Small intestine (tissue), 7 donors: ENCODE measurements at regions not wholly inside any gene's neighbourhood (a gene's known extent, or its start where the extent isn't known, plus 50 kb on each side); places are given as distances from the start of the nearest gene placed in this dataset.

ENCODE experiments used
- DNase-seq, 2 donors: peaks; one replicate each; pipeline versions ENCODE4 v3.0.0 to v3.0.0-alpha.2; 2013
- FAIRE-seq: peaks from 2 replicates; lab custom pipeline; 2012; peaks lifted over from hg19 to GRCh38; lab: Jason Lieb, UNC
- H3K27ac ChIP-seq, 3 donors: one replicate each; pipeline ENCODE4 v1.5.1; 2013; ENCODE audit warnings: low read length in 2 of 3, mild to moderate bottlenecking in 2 of 3, control low read depth in 1 of 3, inconsistent platforms in 1 of 3, low read depth in 1 of 3, moderate library complexity in 1 of 3
- H3K27me3 ChIP-seq, 3 donors: one replicate each; pipeline ENCODE4 v1.6.1; 2013; ENCODE audit warnings: low read length in 3 of 3, inconsistent platforms in 1 of 3; ENCODE audit not compliant: control insufficient read depth in 3 of 3, insufficient read depth in 3 of 3
- H3K36me3 ChIP-seq, 3 donors: one replicate each; pipeline ENCODE4 v1.6.1; 2013; ENCODE audit warnings: low read length in 3 of 3, inconsistent platforms in 1 of 3, low read depth in 1 of 3, mild to moderate bottlenecking in 1 of 3, moderate library complexity in 1 of 3; ENCODE audit not compliant: control insufficient read depth in 3 of 3, insufficient read depth in 2 of 3
- H3K4me1 ChIP-seq, 3 donors: one replicate each; pipeline ENCODE4 v1.6.1; 2013; ENCODE audit warnings: low read length in 2 of 3, inconsistent platforms in 1 of 3, low read depth in 1 of 3, mild to moderate bottlenecking in 1 of 3, moderate library complexity in 1 of 3; ENCODE audit not compliant: control insufficient read depth in 3 of 3, insufficient read depth in 2 of 3
- H3K4me3 ChIP-seq, 3 donors: one replicate each; pipeline ENCODE4 v1.5.1; 2013; ENCODE audit warnings: low read length in 3 of 3, control low read depth in 1 of 3, inconsistent platforms in 1 of 3, low read depth in 1 of 3, mild to moderate bottlenecking in 1 of 3, moderate library complexity in 1 of 3
- H3K9me3 ChIP-seq, 2 donors: one replicate each; pipeline ENCODE4 v1.6.1; 2013; ENCODE audit warnings: low read depth in 1 of 2, low read length in 1 of 2; ENCODE audit not compliant: control insufficient read depth in 2 of 2, insufficient read depth in 1 of 2
- WGBS, 3 donors: extraction: QIAGEN DNeasy Blood & Tissue Kit; methylation state at CpG; one replicate each; pipeline ENCODE4 v1.1.7; 2013; 5-methylcytosine and 5-hydroxymethylcytosine counted together
- donor health status: healthy with polysubstance abuse.
- donor health status: control.
- donor health status: control.
- donor health status: Bipolar disorder and iron deficiency.
- donor health status: healthy.

GRCh38 chr20:48069596-48069995 is 284.3 kb upstream of the SULF2 start:
- WGBS, 3 donors: 70 to 79% (median 76%) methylated on average over 3 of the region's 3 CpGs
- Histone ChIP-seq H3K9me3 (no peaks in the 10 kb centered on the region), H3K27me3 (no peaks in the 10 kb centered on the region), H3K4me1 (no peaks in the 10 kb centered on the region), H3K36me3 (no peaks in the 10 kb centered on the region), H3K4me3 (no peak overlapping the region), H3K27ac (no peak overlapping the region)
- DNase-seq (no peak), FAIRE-seq (no peak)

DNA sequence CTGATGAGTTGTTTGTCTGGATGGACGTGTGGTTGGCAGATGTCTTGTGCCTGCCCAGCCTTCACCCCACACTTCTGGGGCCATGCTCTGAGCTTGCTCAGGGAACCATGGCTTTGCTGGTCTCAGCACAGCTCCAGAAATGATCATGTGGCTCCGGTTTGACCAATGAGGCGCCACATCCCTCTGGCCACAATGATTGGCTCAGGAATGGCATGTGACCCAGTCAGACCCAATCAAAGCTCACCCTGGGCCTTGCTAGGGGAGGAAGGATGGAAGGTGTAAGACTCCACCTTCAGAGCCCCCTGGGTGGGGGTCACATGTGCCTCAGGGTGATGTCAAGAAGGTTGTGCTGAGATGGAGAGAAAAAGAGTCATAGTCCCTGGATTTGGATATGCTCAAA is 281.6 kb upstream of the SULF2 start:
- no peak overlapping the region for H3K4me3 ChIP-seq
- H3K27me3 ChIP-seq: no peaks in the 10 kb centered on the region
- no peak for DNase-seq
- FAIRE-seq: no peak
- no peaks in the 10 kb centered on the region for H3K4me1 ChIP-seq
- H3K9me3 ChIP-seq: no peaks in the 10 kb centered on the region
- WGBS, 3 donors: 74 to 89% (median 81%) methylated on average over 3 of the region's 3 CpGs
- no peaks in the 10 kb centered on the region for H3K36me3 ChIP-seq
- no peak overlapping the region for H3K27ac ChIP-seq

DNA sequence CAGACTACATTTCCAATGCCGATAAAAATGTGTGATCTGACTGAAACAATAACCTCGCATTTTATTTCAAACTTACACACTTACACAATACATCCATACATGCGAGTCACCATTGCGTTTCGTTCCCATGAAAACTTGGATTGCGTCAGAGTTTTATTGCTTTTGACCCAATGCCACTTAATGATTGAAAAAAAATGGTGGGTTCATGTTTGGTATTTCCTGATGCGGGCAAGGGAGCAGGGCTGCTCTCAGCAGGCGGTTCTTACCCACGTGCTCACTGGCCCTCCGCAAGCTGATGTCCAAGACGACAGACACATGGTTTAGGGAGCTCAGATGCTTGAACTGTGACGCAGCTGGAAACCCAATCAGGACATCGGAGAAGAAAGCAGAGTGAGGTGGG is 281.0 kb upstream of the SULF2 start:
- Histone ChIP-seq H3K4me1 (no peaks in the 10 kb centered on the region), H3K4me3 (no peak overlapping the region), H3K9me3 (no peaks in the 10 kb centered on the region), H3K27me3 (no peaks in the 10 kb centered on the region), H3K27ac (no peak overlapping the region), H3K36me3 (no peaks in the 10 kb centered on the region)
- DNase-seq (no peak), FAIRE-seq (no peak)
- 70 to 81% (median 77%) methylated on average over 13 of the region's 13 CpGs for WGBS, 3 donors

DNA sequence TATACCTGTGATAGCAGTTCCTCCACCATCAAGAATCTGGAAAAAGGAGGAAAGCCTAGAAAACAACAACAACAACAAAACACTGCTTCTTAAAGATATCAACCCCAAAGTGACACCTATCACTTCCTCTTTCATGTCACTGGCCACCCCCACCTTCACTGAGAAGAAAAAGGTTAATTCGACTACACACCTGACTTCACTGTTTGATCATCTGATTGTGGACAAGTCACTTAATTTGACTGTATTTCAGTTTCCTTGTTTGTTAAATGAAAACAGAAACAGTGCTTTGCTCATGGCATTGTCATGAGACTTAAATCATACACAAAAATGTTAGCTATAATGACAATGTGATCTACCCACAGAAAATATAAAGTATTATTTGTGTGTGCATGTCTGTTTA is 280.6 kb upstream of the SULF2 start:
- no peak overlapping the region for H3K4me3 ChIP-seq
- no peaks in the 10 kb centered on the region for H3K9me3 ChIP-seq
- H3K27ac ChIP-seq: no peak overlapping the region
- H3K36me3 ChIP-seq: no peaks in the 10 kb centered on the region
- no peaks in the 10 kb centered on the region for H3K27me3 ChIP-seq
- no peak for FAIRE-seq
- 43 to 70% (median 45%) methylated on average over 1 of the region's 1 CpG for WGBS, 3 donors
- no peak for DNase-seq
- H3K4me1 ChIP-seq: no peaks in the 10 kb centered on the region

DNA sequence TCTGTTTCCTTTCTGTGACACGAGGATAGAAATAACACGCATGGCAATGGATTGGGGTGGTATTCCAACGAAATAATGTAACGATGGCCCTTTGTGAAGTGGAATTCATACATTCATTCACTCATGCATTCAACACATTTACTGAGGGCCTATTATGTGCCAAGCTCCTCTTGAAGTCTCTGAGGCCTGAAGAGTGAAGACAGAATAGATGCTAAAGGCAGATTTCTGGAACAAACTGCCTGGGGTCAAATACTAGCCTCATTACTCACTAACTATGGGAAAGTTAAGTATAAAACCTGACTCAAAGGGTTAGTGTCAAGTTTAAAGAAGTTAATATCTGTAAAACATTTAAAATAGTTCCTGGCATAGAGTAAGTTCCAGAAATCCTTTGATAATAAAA is 279.6 kb upstream of the SULF2 start:
- Histone ChIP-seq H3K27me3 (no peaks in the 10 kb centered on the region), H3K4me1 (no peaks in the 10 kb centered on the region), H3K9me3 (no peaks in the 10 kb centered on the region), H3K4me3 (no peak overlapping the region), H3K36me3 (no peaks in the 10 kb centered on the region), H3K27ac (no peak overlapping the region)
- DNase-seq: no peak
- no peak for FAIRE-seq
- 81 to 97% (median 81%) methylated on average over 4 of the region's 4 CpGs for WGBS, 3 donors

GRCh38 chr20:48060841-48061720 is 275.8 kb upstream of the SULF2 start:
- WGBS, 3 donors: 87 to 92% (median 88%) methylated on average over 16 of the region's 16 CpGs
- H3K4me3 ChIP-seq: no peak overlapping the region
- no peak for DNase-seq
- no peaks in the 10 kb centered on the region for H3K36me3 ChIP-seq
- no peaks in the 10 kb centered on the region for H3K27me3 ChIP-seq
- H3K9me3 ChIP-seq: peaks cover 0 to 9% of the 10 kb centered on the region in 2 donors
- H3K4me1 ChIP-seq: no peaks in the 10 kb centered on the region
- no peak for FAIRE-seq
- H3K27ac ChIP-seq: no peak overlapping the region

- WGBS, 3 donors: 89 to 91% (median 90%) methylated on average over 30 to 31 of the region's 31 CpGs
Measured at GRCh38 chr20:48058611-48059559, 273.6 kb upstream of the SULF2 start.

GRCh38 chr20:48057739-48058138 is 272.5 kb upstream of the SULF2 start:
- Histone ChIP-seq H3K4me3 (no peak overlapping the region), H3K36me3 (no peaks in the 10 kb centered on the region), H3K9me3 (peaks cover 0 to 9% of the 10 kb centered on the region in 2 donors), H3K4me1 (no peaks in the 10 kb centered on the region), H3K27me3 (no peaks in the 10 kb centered on the region), H3K27ac (no peak overlapping the region)
- 79 to 85% (median 80%) methylated on average over 1 of the region's 1 CpG for WGBS, 3 donors
- DNase-seq (no peak), FAIRE-seq (no peak)

More at GRCh38 chr20:48058611-48059559, 273.6 kb upstream of the SULF2 start:
- no peaks in the 10 kb centered on the region for H3K4me1 ChIP-seq
- no peaks in the 10 kb centered on the region for H3K27me3 ChIP-seq
- no peaks in the 10 kb centered on the region for H3K36me3 ChIP-seq
- no peak overlapping the region for H3K4me3 ChIP-seq
- no peak for FAIRE-seq
- no peak overlapping the region for H3K27ac ChIP-seq
- H3K9me3 ChIP-seq: peaks cover 0 to 9% of the 10 kb centered on the region in 2 donors
- no peak for DNase-seq
